GM12878 (cell line): ENCODE measurements at regions not wholly inside any gene's neighbourhood (a gene's known extent, or its start where the extent isn't known, plus 50 kb on each side); places are given as distances from the start of the nearest gene placed in this dataset.

Experiments
- CEBPB ChIP-seq, 2 experiments: fragments of 150-350 bp in 1 of 2; IDR thresholded peaks; 2 replicates each; pipeline ENCODE4 v1.6.1; 2012 to 2014; ENCODE audit warnings: low read depth in 2 of 2, low read length in 2 of 2, borderline replicate concordance in 1 of 2, inconsistent platforms in 1 of 2
- GABPA ChIP-seq: IDR thresholded peaks from 2 replicates; pipeline ENCODE4 v1.6.1; 2014; ENCODE audit warnings: antibody characterized with exemption, low read depth, mild to moderate bottlenecking, inconsistent platforms
- HCFC1 ChIP-seq: fragments of 150-350 bp; IDR thresholded peaks from 2 replicates; pipeline ENCODE4 v1.6.1; 2014; ENCODE audit warnings: low read length
- JUND ChIP-seq: IDR thresholded peaks from 2 replicates; pipeline ENCODE4 v1.6.1; 2012; ENCODE audit warnings: low read depth, mild to moderate bottlenecking, low read length, improper control_type of control experiment, moderate library complexity
- POLR2A ChIP-seq: IDR thresholded peaks from 2 replicates; pipeline ENCODE4 v1.6.1; 2011; ENCODE audit warnings: low read depth, mild to moderate bottlenecking, low read length
- POLR2AphosphoS2 ChIP-seq: IDR thresholded peaks from 2 replicates; pipeline ENCODE4 v1.6.1; 2011; ENCODE audit warnings: low read depth, mild to moderate bottlenecking, low read length, improper control_type of control experiment, moderate library complexity
- POLR2AphosphoS5 ChIP-seq: IDR thresholded peaks from 2 replicates; pipeline ENCODE4 v1.6.1; 2011; ENCODE audit warnings: mild to moderate bottlenecking, low read length, inconsistent platforms
- SPI1 ChIP-seq: IDR thresholded peaks from 2 replicates; pipeline ENCODE4 v1.6.1; 2011; ENCODE audit warnings: low read depth, mild to moderate bottlenecking, low read length, moderate library complexity, borderline replicate concordance; ENCODE audit not compliant: insufficient read depth
- SREBF2 ChIP-seq: IDR thresholded peaks from 2 replicates; pipeline ENCODE4 v1.6.1; 2012; ENCODE audit warnings: mild to moderate bottlenecking, low read length
- STAT3 ChIP-seq: IDR thresholded peaks from 2 replicates; pipeline ENCODE4 v1.6.1; 2011; ENCODE audit warnings: low read depth, low read length, improper control_type of control experiment
- ZBTB33 ChIP-seq: fragments of 450-650 bp; IDR thresholded peaks from 2 replicates; pipeline ENCODE4 v1.6.1; 2017; ENCODE audit warnings: mild to moderate bottlenecking

DNA sequence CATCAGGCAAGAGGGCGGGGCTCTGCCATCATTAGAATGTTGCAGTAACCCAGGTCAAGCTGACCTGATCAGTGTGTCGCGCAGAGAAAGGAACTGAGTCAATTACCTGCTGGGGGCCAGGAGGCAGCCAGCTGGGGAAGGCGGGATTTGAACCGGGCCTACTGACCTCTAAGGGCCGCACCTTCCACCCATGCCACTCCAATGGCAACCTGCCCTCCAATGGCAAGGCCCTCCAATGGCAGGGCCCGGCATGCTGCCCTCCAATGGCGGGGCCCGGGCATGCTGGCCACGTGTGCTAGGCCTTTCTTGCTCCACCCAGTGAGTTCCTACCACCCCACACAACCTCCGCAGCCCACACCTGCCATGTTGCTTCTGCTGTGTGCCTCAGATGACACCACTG, 407.6 kb downstream of the CTTN start:
- TF ChIP-seq GABPA (no peak), HCFC1 (no peak), JUND (no peak), POLR2A (no peak), SREBF2 (no peak), POLR2AphosphoS2 (no peak), ZBTB33 (no peak), POLR2AphosphoS5 (no peak), SPI1 (no peak), STAT3 (no peak), CEBPB (IDR thresholded peaks at IDR 0.05; ENCODE audit: borderline replicate concordance in 1 of 2, low read depth in 2 of 2, low read length in 2 of 2) (no peak)
